ENCODE measurements at regions not wholly inside any gene's neighbourhood (a gene's known extent, or its start where the extent isn't known, plus 50 kb on each side); places are given as distances from the start of the nearest gene placed in this dataset.

DNA sequence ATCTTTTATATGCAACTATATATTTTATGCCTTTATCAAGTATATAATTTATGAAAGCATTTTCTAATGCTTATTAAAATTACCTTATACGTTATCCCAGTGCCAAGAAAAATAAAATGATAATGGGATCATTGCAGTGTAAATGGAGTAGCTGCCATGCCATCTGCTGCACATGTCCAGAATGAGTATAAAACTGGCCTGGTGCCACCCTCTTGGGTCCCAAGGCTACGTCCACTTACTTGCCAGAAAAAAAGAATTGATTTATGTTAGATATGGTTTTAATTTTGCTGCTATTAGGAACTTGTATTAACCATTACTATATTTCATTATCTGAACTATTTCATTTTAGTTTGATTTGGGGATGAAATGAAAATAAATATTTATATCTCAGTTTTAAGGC lies 1127.1 kb upstream of the CNTN5 start:
- TF ChIP-seq POLR2A (IDR thresholded peaks at IDR 0.05) (no peak), CTCF (IDR thresholded peaks at IDR 0.05) (no peak), EP300 (IDR thresholded peaks at IDR 0.05) (no peak)
